Gastroesophageal sphincter (tissue), 4 donors: ENCODE measurements at regions not wholly inside any gene's neighbourhood (a gene's known extent, or its start where the extent isn't known, plus 50 kb on each side); places are given as distances from the start of the nearest gene placed in this dataset.

ENCODE experiments used
- ATAC-seq: fragments of 150-250 bp; one replicate; pipeline ENCODE4 v1.9.1; 2016; ENCODE audit warnings: mild to moderate bottlenecking, moderate library complexity
- H3K27ac ChIP-seq, 4 donors: fragments of 200-600 bp; sonication (generic) in 3 of 4; 1 replicate in 3 of 4; 2 replicates in 1 of 4; pipeline ENCODE4 v1.5.1; 2016 to 2019
- H3K27me3 ChIP-seq: fragments of 200-600 bp; sonication (generic); one replicate; pipeline ENCODE4 v1.5.1; 2019
- H3K36me3 ChIP-seq, 2 donors: fragments of 200-600 bp; sonication (generic); one replicate each; pipeline ENCODE4 v1.5.1; 2019; ENCODE audit warnings: control low read depth in 1 of 2
- H3K4me1 ChIP-seq, 3 donors: fragments of 200-600 bp; sonication (generic); 1 replicate in 2 of 3; 2 replicates in 1 of 3; pipeline ENCODE4 v1.5.1; 2016 to 2019; ENCODE audit warnings: control low read depth in 2 of 3
- H3K4me3 ChIP-seq, 2 donors: fragments of 200-600 bp; sonication (generic); one replicate each; pipeline ENCODE4 v1.5.1; 2019; ENCODE audit warnings: mild to moderate bottlenecking in 1 of 2, moderate library complexity in 1 of 2
- H3K9me3 ChIP-seq, 3 donors: fragments of 200-600 bp; sonication (generic); one replicate each; pipeline ENCODE4 v1.5.1; 2017 to 2019; ENCODE audit warnings: control low read depth in 2 of 3
- EP300 ChIP-seq: sonication (generic); formaldehyde crosslinking; IDR thresholded peaks from one replicate; pipeline ENCODE4 v1.6.1; 2017; ENCODE audit warnings: antibody characterized with exemption, mild to moderate bottlenecking
- POLR2A ChIP-seq, 2 donors: fragments of 450-650 bp; IDR thresholded peaks; one replicate each; pipeline ENCODE4 v1.6.1; 2017; ENCODE audit warnings: antibody characterized with exemption in 2 of 2, mild to moderate bottlenecking in 2 of 2, moderate library complexity in 1 of 2
- POLR2AphosphoS5 ChIP-seq: sonication (generic); formaldehyde crosslinking; IDR thresholded peaks from one replicate; pipeline ENCODE4 v1.6.1; 2017; ENCODE audit warnings: antibody characterized with exemption
- WGBS, 2 donors: methylation state at CpG; one replicate each; pipeline ENCODE4 v1.1.5; 2018; ENCODE audit warnings: low coverage in 1 of 2; 5-methylcytosine and 5-hydroxymethylcytosine counted together
- TF ChIP-seq, protein P1 (sequence below), 4 experiments: fragments of 200-600 bp in 2 of 4; fragments of 450-650 bp in 2 of 4; sonication (generic) in 1 of 4; IDR thresholded peaks; one replicate each; pipeline ENCODE4 v1.5.1; 2017 to 2019; ENCODE audit warnings: antibody characterized with exemption in 4 of 4, mild to moderate bottlenecking in 2 of 4, moderate library complexity in 2 of 4

DNA sequence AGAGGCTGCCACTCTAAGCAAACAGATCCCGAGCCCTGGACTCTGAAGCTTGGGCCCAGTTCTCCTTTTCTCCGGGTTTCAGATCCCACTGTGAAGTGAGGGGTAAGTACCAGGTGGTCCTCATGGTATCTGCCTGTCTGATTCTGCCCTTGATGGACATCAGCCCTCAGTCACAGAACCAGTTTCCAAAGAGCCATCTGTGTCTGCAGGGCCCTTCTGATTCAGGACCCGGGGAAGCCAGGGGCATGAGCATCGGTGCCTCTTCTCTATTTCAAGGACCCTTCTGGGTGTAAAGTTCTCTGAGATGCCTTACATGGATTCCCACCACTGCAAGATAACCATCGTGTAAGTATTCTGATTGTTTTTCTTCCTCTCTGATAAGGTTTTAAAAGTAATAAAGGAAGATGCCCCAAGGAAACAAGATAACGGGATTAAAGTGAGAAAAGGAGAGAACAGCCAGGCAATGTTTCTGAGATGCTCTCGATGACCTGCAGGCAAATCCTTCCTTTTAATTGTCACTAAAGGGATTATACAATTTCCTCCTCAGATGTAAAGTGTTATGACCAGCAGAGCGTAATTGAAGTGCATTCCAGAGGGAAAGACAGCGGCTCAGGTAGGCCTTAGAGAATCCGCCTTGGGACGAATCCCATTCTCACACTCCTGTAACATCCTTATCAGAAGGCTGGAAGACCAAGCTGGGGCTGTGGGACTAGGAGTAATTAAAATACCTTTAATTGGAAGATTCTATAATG, 924.3 kb downstream of the TBC1D22A start:
- peaks cover 0 to 45% (median 0%) of the 10 kb centered on the region in 3 donors for H3K9me3 ChIP-seq
- WGBS, 2 donors: 78 to 94% methylated on average over 3 to 10 of the region's 11 CpGs
- H3K4me1 ChIP-seq: no peaks in the 10 kb centered on the region
- H3K27ac ChIP-seq: no peak overlapping the region
- H3K4me3 ChIP-seq: no peak overlapping the region
- peaks cover 17% of the 10 kb centered on the region for H3K27me3 ChIP-seq
- H3K36me3 ChIP-seq: no peaks in the 10 kb centered on the region
- no peak for ATAC-seq
- no peak for TF ChIP-seq POLR2A (IDR thresholded peaks at IDR 0.05)
- no peak for TF ChIP-seq POLR2AphosphoS5
- TF ChIP-seq, protein P1, sequence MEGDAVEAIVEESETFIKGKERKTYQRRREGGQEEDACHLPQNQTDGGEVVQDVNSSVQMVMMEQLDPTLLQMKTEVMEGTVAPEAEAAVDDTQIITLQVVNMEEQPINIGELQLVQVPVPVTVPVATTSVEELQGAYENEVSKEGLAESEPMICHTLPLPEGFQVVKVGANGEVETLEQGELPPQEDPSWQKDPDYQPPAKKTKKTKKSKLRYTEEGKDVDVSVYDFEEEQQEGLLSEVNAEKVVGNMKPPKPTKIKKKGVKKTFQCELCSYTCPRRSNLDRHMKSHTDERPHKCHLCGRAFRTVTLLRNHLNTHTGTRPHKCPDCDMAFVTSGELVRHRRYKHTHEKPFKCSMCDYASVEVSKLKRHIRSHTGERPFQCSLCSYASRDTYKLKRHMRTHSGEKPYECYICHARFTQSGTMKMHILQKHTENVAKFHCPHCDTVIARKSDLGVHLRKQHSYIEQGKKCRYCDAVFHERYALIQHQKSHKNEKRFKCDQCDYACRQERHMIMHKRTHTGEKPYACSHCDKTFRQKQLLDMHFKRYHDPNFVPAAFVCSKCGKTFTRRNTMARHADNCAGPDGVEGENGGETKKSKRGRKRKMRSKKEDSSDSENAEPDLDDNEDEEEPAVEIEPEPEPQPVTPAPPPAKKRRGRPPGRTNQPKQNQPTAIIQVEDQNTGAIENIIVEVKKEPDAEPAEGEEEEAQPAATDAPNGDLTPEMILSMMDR (IDR thresholded peaks at IDR 0.05): no peak
- TF ChIP-seq EP300: no peak

DNA sequence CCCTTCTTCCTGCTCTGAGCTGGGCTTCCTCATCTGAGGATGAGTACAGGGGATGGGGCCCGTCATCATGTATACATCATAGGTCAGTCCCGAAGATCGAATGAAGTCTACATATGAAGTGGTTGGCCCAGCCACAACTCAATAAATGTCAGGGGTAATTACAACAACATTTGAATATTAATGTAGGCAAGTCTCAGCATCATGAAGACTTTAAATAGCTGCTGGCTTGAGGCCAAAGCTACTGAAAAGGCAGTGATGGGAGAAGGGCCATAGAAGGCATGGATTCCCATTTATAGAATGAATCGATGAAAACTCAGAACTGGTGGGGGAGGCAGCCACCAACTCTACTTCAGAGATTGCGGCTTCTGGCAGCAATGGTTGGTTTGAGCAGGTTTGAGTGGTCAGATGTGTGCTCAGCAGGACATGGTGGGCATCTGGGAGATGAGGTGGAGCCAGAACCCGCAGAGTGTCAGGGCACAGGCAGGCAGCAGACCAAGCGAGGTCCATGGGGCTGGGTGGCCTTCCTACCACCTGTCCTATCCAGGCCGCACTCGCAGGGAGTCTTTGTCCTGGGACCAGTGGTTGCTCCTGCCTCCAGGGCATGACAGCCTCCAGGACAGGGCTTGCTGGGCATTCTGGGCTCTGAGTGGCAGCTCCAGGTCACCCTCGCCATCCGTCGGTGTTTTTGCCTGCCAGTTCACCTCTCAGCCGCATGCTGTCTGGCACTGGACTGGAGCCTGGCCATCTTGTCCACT, 919.1 kb downstream of the TBC1D22A start:
- H3K4me1 ChIP-seq: no peaks in the 10 kb centered on the region
- peaks cover 0 to 33% (median 0%) of the 10 kb centered on the region in 3 donors for H3K9me3 ChIP-seq
- H3K36me3 ChIP-seq: no peaks in the 10 kb centered on the region
- H3K27ac ChIP-seq: no peak overlapping the region
- H3K27me3 ChIP-seq: peaks cover 26% of the 10 kb centered on the region
- no peak overlapping the region for H3K4me3 ChIP-seq
- WGBS, 2 donors: 81 to 92% methylated on average over 7 to 9 of the region's 13 CpGs
- no peak for TF ChIP-seq EP300
- no peak for TF ChIP-seq POLR2AphosphoS5
- TF ChIP-seq, protein P1 (IDR thresholded peaks at IDR 0.05): no peak
- no peak for TF ChIP-seq POLR2A (IDR thresholded peaks at IDR 0.05)
- ATAC-seq: no peak

DNA sequence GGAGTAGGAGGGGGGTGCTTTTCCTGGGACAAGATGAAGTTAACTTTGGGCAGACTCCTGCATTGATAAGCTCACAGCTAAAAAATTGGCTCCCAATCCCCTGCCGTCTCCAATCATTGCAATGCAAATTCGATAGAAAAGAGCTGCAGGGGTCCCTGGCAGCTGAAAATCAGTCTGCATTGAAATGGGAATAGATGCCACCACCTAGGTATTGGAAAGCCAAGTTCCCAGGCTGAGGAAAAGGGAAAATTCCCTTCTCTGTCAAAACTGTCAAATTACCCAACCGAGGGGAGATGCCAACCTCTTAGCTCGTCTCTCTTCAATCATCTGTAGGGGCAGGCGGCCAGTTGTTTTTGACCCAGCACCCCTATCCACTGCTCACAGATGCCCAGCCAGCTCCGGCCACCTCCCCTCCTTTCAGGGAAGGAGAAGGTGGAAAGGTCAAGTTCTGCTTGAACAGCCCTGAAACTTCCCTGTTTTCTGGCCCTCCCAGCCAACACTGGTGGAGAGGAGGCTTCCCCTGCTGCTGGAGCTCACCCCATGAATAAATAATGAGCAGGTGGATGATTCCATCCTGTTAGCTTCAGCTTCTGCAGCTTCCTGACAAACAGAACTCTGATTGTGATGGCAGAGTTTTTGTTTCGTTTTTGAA, 916.3 kb downstream of the TBC1D22A start:
- 20 to 37% methylated on average over 5 to 6 of the region's 7 CpGs for WGBS, 2 donors
- no peak overlapping the region for H3K4me3 ChIP-seq
- H3K27me3 ChIP-seq: peaks cover 21% of the 10 kb centered on the region
- no peaks in the 10 kb centered on the region for H3K4me1 ChIP-seq
- no peak for TF ChIP-seq POLR2A (IDR thresholded peaks at IDR 0.05)
- TF ChIP-seq POLR2AphosphoS5: no peak
- TF ChIP-seq EP300: no peak
- TF ChIP-seq, protein P1 (IDR thresholded peaks at IDR 0.05): no peak
- ATAC-seq: no peak
- H3K9me3 ChIP-seq: peaks cover 0 to 18% (median 0%) of the 10 kb centered on the region in 3 donors
- H3K27ac ChIP-seq: no peak overlapping the region
- H3K36me3 ChIP-seq: no peaks in the 10 kb centered on the region

DNA sequence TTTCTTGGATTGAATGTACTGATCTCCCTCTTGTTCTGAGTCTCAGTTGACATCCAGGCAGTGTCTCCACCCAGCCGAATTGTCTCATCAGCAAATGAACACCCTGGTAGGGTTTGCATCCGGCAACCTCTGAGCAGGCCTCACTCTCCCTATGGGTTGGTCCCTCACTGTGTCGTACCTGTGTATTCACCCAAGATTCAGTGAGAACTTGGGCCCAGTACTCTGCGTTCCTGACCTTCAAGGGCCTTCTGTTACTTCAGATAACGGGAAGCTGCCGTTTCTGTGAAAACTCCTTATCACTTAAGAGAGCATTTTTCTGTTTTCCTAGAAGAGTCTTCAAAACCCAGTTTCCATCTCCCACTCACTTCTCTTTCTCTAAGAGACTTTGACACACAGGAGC, 915.6 kb downstream of the TBC1D22A start:
- ATAC-seq: no peak
- H3K27me3 ChIP-seq: peaks cover 19% of the 10 kb centered on the region
- WGBS, 2 donors: 65 to 100% methylated on average over 1 to 4 of the region's 6 CpGs
- no peak for TF ChIP-seq POLR2A (IDR thresholded peaks at IDR 0.05)
- no peak overlapping the region for H3K4me3 ChIP-seq
- H3K27ac ChIP-seq: no peak overlapping the region
- H3K4me1 ChIP-seq: no peaks in the 10 kb centered on the region
- peaks cover 0 to 11% (median 0%) of the 10 kb centered on the region in 3 donors for H3K9me3 ChIP-seq
- no peaks in the 10 kb centered on the region for H3K36me3 ChIP-seq

DNA sequence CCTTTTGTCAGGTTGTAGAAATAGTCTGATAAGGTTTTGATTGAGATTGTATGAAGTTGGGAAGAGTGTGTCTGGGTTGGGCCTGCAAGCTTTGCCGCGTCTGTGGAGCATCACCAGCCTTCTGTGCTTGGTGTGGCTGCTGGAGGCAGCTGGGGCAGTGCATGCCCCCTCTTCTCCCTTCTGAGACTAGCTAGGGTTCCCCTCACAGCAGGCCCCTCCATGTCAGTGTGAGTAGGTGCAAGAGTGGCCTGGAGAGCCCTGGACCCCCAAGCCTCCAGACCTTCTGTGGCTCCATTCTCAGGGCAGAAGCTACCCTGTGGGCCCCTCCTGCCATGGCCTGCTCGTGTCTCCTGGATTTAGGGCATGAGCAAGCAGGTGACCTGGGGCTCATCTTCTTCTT, 914.2 kb downstream of the TBC1D22A start:
- H3K4me1 ChIP-seq: no peaks in the 10 kb centered on the region
- ATAC-seq: no peak
- 45 to 50% methylated on average over 2 of the region's 3 CpGs for WGBS, 2 donors
- H3K27me3 ChIP-seq: peaks cover 12% of the 10 kb centered on the region
- no peak overlapping the region for H3K27ac ChIP-seq
- no peak for TF ChIP-seq POLR2AphosphoS5
- TF ChIP-seq EP300: no peak
- no peak for TF ChIP-seq POLR2A (IDR thresholded peaks at IDR 0.05)
- TF ChIP-seq, protein P1 (IDR thresholded peaks at IDR 0.05): no peak
- no peaks in the 10 kb centered on the region for H3K36me3 ChIP-seq
- no peak overlapping the region for H3K4me3 ChIP-seq
- no peaks in the 10 kb centered on the region for H3K9me3 ChIP-seq
